K562 (cell line): ENCODE measurements at regions not wholly inside any gene's neighbourhood (a gene's known extent, or its start where the extent isn't known, plus 50 kb on each side); places are given as distances from the start of the nearest gene placed in this dataset.
"Not testable (repeated sequence)": the region's sequence is repeated elsewhere in the genome, so short reads cannot be mapped to it uniquely, and the experiment has no call there.

Experiments
- ATAC-seq: fragments of 200-7000 bp; cut with Tn5 transposase; 3 replicates; pipeline ENCODE4 v1.9.1; 2020; ENCODE audit warnings: moderate library complexity
- BruUV-seq: library from RNA; stranded (reverse); fragments of 400-500 nt; replicated peaks from 2 replicates; lab custom pipeline; 2021; lab: Mats Ljungman, UMichigan
- CTCF ChIA-PET: fragments of 300-600 bp; formaldehyde crosslinking; extraction: SDS; loops from one replicate; lab custom pipeline; 2021; ENCODE audit warnings: low intra/inter-chr PET ratio; lab: Yijun Ruan, JAX
- POLR2A ChIA-PET: fragments of 300-600, 350-650 bp; sonication (Branson Sonifier 250); formaldehyde crosslinking; extraction: SDS; loops from one replicate; lab custom pipeline; 2021; ENCODE audit warnings: antibody characterized with exemption, inconsistent platforms; lab: Yijun Ruan, JAX
- DNase-seq, 4 experiments: peaks; one replicate each; pipeline versions ENCODE4 v3.0.0 to v3.0.0-alpha.2; 2011 to 2018; ENCODE audit warnings: low spot score in 3 of 4, mixed read lengths in 3 of 4; ENCODE audit errors: extremely low read depth in 1 of 4
- FAIRE-seq: peaks from 2 replicates; lab custom pipeline; 2011; peaks lifted over from hg19 to GRCh38; lab: Jason Lieb, UNC
- H2AFZ ChIP-seq: 2 replicates; pipeline ENCODE4 v1.6.0; 2011; ENCODE audit warnings: low read depth, low read length, control low read depth, inconsistent platforms
- H3K27ac ChIP-seq: fragments of 200-600 bp; 3 replicates; pipeline ENCODE4 v1.8.0; 2011; ENCODE audit warnings: low read depth, mild to moderate bottlenecking, control low read depth, inconsistent platforms, low read length, moderate library complexity, mixed read lengths; ENCODE audit errors: extremely low read depth
- H3K27me3 ChIP-seq, 2 experiments: fragments of 300-600 bp in 1 of 2; 2 replicates in 1 of 2; 3 replicates in 1 of 2; pipeline versions ENCODE4 v1.6.0 to v1.8.0; 2011; ENCODE audit warnings: inconsistent platforms in 2 of 2, low read length in 2 of 2, mild to moderate bottlenecking in 1 of 2, mixed read lengths in 1 of 2, moderate library complexity in 1 of 2; ENCODE audit not compliant: control insufficient read depth in 2 of 2, insufficient read depth in 2 of 2
- H3K36me3 ChIP-seq: fragments of 300-600 bp; 3 replicates; pipeline ENCODE4 v1.8.0; 2011; ENCODE audit warnings: mild to moderate bottlenecking, low read length, inconsistent platforms; ENCODE audit not compliant: control insufficient read depth, insufficient read depth
- H3K4me1 ChIP-seq, 2 experiments: fragments of 200-600 bp in 1 of 2; replicated peaks in 1 of 2; 2 replicates in 1 of 2; 3 replicates in 1 of 2; pipeline versions ENCODE4 v1.5.1 to v1.8.0; 2011; ENCODE audit warnings: inconsistent platforms in 2 of 2, low read length in 2 of 2, mild to moderate bottlenecking in 1 of 2, mixed read lengths in 1 of 2, moderate library complexity in 1 of 2; ENCODE audit not compliant: control insufficient read depth in 2 of 2, insufficient read depth in 2 of 2
- H3K4me2 ChIP-seq: 2 replicates; pipeline ENCODE4 v1.6.1; 2011; ENCODE audit warnings: low read length, control low read depth, inconsistent platforms, mixed read lengths; ENCODE audit not compliant: insufficient read depth
- H3K4me3 ChIP-seq: fragments of 200-600 bp; sonication (generic), shearing (Covaris generic); 2 replicates; pipeline ENCODE4 v1.5.1; 2016; ENCODE audit warnings: control low read depth, inconsistent platforms
- H3K79me2 ChIP-seq: fragments of 200-600 bp; 3 replicates; pipeline ENCODE4 v1.8.0; 2011; ENCODE audit warnings: low read length, inconsistent platforms; ENCODE audit not compliant: control insufficient read depth, insufficient read depth
- H3K9ac ChIP-seq, 2 experiments: 2 replicates each; pipeline versions ENCODE4 v1.6.0 to v1.6.1; 2011; ENCODE audit warnings: low read depth in 2 of 2, low read length in 2 of 2, control low read depth in 1 of 2, inconsistent platforms in 1 of 2, mild to moderate bottlenecking in 1 of 2, mixed read lengths in 1 of 2; ENCODE audit not compliant: insufficient read depth in 1 of 2
- H3K9me1 ChIP-seq: one replicate; pipeline ENCODE4 v1.6.0; 2011; ENCODE audit warnings: inconsistent platforms, mild to moderate bottlenecking, low read length, moderate library complexity; ENCODE audit not compliant: control insufficient read depth, insufficient read depth
- H3K9me3 ChIP-seq: replicated peaks from 2 replicates; pipeline ENCODE4 v1.5.1; 2011; ENCODE audit warnings: low read depth, low read length, inconsistent platforms; ENCODE audit not compliant: control insufficient read depth, insufficient read depth
- H4K20me1 ChIP-seq: replicated peaks from 2 replicates; pipeline ENCODE4 v1.6.1; 2011; ENCODE audit warnings: low read length, inconsistent platforms, mixed read lengths; ENCODE audit not compliant: control insufficient read depth, insufficient read depth
- C11orf30 ChIP-seq: fragments of 450-650 bp; IDR thresholded peaks from 2 replicates; pipeline ENCODE4 v1.6.1; 2016; ENCODE audit warnings: low read depth, mild to moderate bottlenecking
- CEBPB ChIP-seq: fragments of 450-650 bp; IDR thresholded peaks from 2 replicates; pipeline ENCODE4 v1.6.1; 2016; ENCODE audit warnings: missing genetic modification characterization, missing compliant biosample characterization
- CREB3 ChIP-seq: fragments of 450-650 bp; conservative IDR thresholded peaks from 2 replicates; pipeline ENCODE4 v1.6.1; 2016; ENCODE audit warnings: missing genetic modification characterization, low read depth, mild to moderate bottlenecking, missing compliant biosample characterization, moderate library complexity
- HLTF ChIP-seq: fragments of 450-650 bp; IDR thresholded peaks from 2 replicates; pipeline ENCODE4 v1.6.1; 2016
- MAFF ChIP-seq: IDR thresholded peaks from 2 replicates; pipeline ENCODE4 v1.6.1; 2012; ENCODE audit warnings: low read length, improper control_type of control experiment
- ZHX1 ChIP-seq: fragments of 150-350 bp; conservative IDR thresholded peaks from 2 replicates; pipeline ENCODE4 v1.6.1; 2014; ENCODE audit warnings: low read length
- ZNF184 ChIP-seq: sonication (generic); formaldehyde crosslinking; IDR thresholded peaks from 2 replicates; pipeline ENCODE4 v1.5.0; 2020; ENCODE audit warnings: missing genetic modification reagents
- ZNF316 ChIP-seq: fragments of 450-650 bp; IDR thresholded peaks from 2 replicates; pipeline ENCODE4 v1.6.1; 2016
- WGBS: fragments of 100-300 bp; shearing (Covaris generic); methylation state at CpG from one replicate; pipeline ENCODE4 v1.1.6; 2016; ENCODE audit warnings: low coverage, mixed read lengths; ENCODE audit not compliant: insufficient coverage; ENCODE audit errors: missing lambda C conversion rate; 5-methylcytosine and 5-hydroxymethylcytosine counted together
- in situ Hi-C: fragments of 300-500 bp; cut with MboI; formaldehyde crosslinking; loops from 4 replicates; pipeline ENCODE4 v1.15.0; 2018; ENCODE audit warnings: inconsistent platforms, mixed read lengths
- intact Hi-C: fragments of 100-400 bp; cut with micrococcal nuclease; formaldehyde crosslinking; loops from 2 replicates; pipeline ENCODE4 v1.14.2; 2022

DNA sequence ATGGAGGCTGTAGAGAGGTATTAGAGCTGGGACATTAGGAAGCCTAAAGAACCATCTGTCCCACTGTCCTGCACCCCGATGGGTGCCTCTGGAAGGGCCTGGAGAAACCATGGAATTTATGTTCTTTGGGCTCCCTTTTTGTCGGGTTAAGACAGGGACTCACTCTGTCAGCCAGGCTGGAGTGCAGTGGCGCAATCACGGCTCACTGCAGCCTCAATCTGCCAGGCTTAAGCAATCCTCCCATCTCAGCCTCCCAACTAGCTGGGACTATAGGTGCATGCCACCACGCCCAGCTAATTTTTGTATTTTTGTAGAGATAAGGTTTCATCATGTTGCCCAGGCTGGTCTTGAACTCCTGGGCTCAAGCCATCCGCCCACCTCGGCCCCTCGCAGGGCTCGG, 78.2 kb upstream of the KDM7A start:
- H3K9ac ChIP-seq, BruUV-seq, H3K4me2 ChIP-seq, ATAC-seq, H4K20me1 ChIP-seq, H3K9me3 ChIP-seq, FAIRE-seq, in situ Hi-C loops, H3K9me1 ChIP-seq, H2AFZ ChIP-seq, H3K79me2 ChIP-seq, H3K36me3 ChIP-seq, H3K27ac ChIP-seq, intact Hi-C loops, H3K4me3 ChIP-seq, DNase-seq, H3K4me1 ChIP-seq, H3K27me3 ChIP-seq, CTCF ChIA-PET: not testable (repeated sequence)
- peak; percentile 66 for TF ChIP-seq CEBPB (tag)
- POLR2A ChIA-PET: interaction anchor here (1.2 to 4.8 kb wide), 3 partner anchors 9 to 39 kb away, joined by 5 to 18 read pairs (median 7); no protein-coding TSS in a partner anchor
- 45% methylated on average over 9 of the region's 9 CpGs for WGBS

DNA sequence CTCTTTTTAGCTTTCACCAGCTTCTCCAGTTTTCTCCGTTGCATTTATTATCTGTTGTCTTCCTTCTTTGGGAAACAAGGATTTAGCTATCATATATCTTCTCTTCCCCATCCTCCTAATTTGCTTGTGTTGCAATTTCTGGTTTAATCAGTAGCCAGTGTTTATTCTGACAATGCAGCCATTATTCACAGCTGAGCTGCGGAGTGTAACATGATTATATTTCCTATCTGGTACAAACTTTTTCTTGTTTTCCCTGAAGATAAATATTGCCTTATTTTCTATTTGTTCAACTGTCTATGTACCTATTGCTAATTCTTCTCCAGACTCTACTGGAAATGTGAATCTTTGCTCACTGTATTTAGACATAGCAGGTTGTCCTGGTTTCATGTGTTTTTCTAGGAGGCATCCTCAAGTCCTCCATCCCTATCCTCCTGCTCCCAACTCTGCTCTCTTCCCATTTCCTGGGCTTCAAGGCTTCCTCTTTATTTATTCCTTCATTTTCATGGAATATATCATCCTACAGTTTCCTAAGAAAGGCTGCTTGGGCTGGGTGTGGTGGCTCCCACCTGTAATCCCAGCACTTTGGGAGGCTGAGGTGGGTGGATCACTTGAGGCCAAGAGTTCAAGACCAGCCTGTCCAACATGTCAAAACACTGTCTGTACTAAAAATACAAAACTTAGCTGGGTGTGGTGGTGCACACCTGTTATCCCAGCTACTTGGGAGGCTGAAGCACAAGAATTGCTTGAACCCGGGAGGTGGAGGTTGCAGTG, 72.4 kb upstream of the KDM7A start:
- no peaks in the 10 kb centered on the region for H3K9me3 ChIP-seq
- no peak for DNase-seq
- intact Hi-C loops: no loop called here
- H2AFZ ChIP-seq: no peak overlapping the region
- H3K27me3 ChIP-seq: no peaks in the 10 kb centered on the region
- H3K9ac ChIP-seq: no peak overlapping the region
- H3K79me2 ChIP-seq: no peaks in the 10 kb centered on the region
- in situ Hi-C loops: no loop called here
- no peaks in the 10 kb centered on the region for H3K9me1 ChIP-seq
- no peak overlapping the region for H3K27ac ChIP-seq
- ChIA-PET POLR2A (interaction anchor here (0.5 to 1.6 kb wide), 5 partner anchors 9 to 222 kb away, joined by 3 to 5 read pairs (median 3); no protein-coding TSS in a partner anchor), CTCF (no interaction called here)
- H4K20me1 ChIP-seq: no peaks in the 10 kb centered on the region
- H3K4me2 ChIP-seq: no peak overlapping the region
- no peaks in the 10 kb centered on the region for H3K36me3 ChIP-seq
- no peak overlapping the region for H3K4me3 ChIP-seq
- H3K4me1 ChIP-seq: peaks cover 10 to 13% of the 10 kb centered on the region in 2 experiments; a peak in 4 of 5 replicates
- no peak for FAIRE-seq
- no TSS peak for BruUV-seq
- ATAC-seq: no peak
- WGBS: 57% methylated on average over 3 of the region's 3 CpGs
- peak; percentile 80 for TF ChIP-seq C11orf30
- no peak for TF ChIP-seq ZHX1
- TF ChIP-seq MAFF: no peak; the same call in 1 of the 2 replicates
- no peak for TF ChIP-seq ZNF184
- TF ChIP-seq CREB3: no peak
- peak; percentile 93 for TF ChIP-seq ZNF316
- TF ChIP-seq HLTF: no peak
